Karpas-422 (cell line): ENCODE measurements at regions not wholly inside any gene's neighbourhood (a gene's known extent, or its start where the extent isn't known, plus 50 kb on each side); places are given as distances from the start of the nearest gene placed in this dataset.

Source experiments
- DNase-seq: peaks from one replicate; pipeline ENCODE4 v3.0.0-alpha.2; 2015
- H2AFZ ChIP-seq: fragments of 200-600 bp; sonication (generic); 2 replicates; pipeline ENCODE4 v1.6.1; 2014; ENCODE audit warnings: antibody characterized with exemption, low read length, mixed read lengths
- H3K27ac ChIP-seq: fragments of 200-600 bp; sonication (generic); 2 replicates; pipeline ENCODE4 v1.5.1; 2014; ENCODE audit warnings: mild to moderate bottlenecking, low read length, moderate library complexity
- H3K27me3 ChIP-seq: fragments of 200-600 bp; sonication (generic); 2 replicates; pipeline ENCODE4 v1.6.1; 2014; ENCODE audit warnings: low read length, mixed read lengths
- H3K36me3 ChIP-seq: fragments of 200-600 bp; sonication (generic); 2 replicates; pipeline ENCODE4 v1.6.1; 2014; ENCODE audit warnings: low read length, mixed read lengths; ENCODE audit not compliant: insufficient read depth
- H3K4me1 ChIP-seq: fragments of 200-600 bp; sonication (generic); 2 replicates; pipeline ENCODE4 v1.6.1; 2014; ENCODE audit warnings: mild to moderate bottlenecking, low read length, mixed read lengths
- H3K4me2 ChIP-seq: fragments of 200-600 bp; sonication (generic); 2 replicates; pipeline ENCODE4 v1.6.1; 2014; ENCODE audit warnings: low read length, low read depth, mild to moderate bottlenecking; ENCODE audit not compliant: poor library complexity, severe bottlenecking
- H3K4me3 ChIP-seq: fragments of 200-600 bp; sonication (generic); 2 replicates; pipeline ENCODE4 v1.5.1; 2014; ENCODE audit warnings: mild to moderate bottlenecking, antibody characterized with exemption, low read length, mixed read lengths
- H3K79me2 ChIP-seq: fragments of 200-600 bp; sonication (generic); 2 replicates; pipeline ENCODE4 v1.6.1; 2014; ENCODE audit warnings: mild to moderate bottlenecking, low read length, mixed read lengths
- H3K9ac ChIP-seq: fragments of 200-600 bp; sonication (generic); 2 replicates; pipeline ENCODE4 v1.6.0; 2014; ENCODE audit warnings: low read length
- H3K9me2 ChIP-seq: fragments of 200-600 bp; sonication (generic), shearing (Covaris generic); replicated peaks from 2 replicates; pipeline ENCODE4 v1.6.0; 2014; ENCODE audit warnings: mild to moderate bottlenecking, low read length, moderate library complexity; ENCODE audit not compliant: insufficient read depth
- H3K9me3 ChIP-seq: fragments of 300-700, 200-600 bp; sonication (generic); 2 replicates; pipeline ENCODE4 v1.6.1; 2014; ENCODE audit warnings: low read length, mixed read lengths
- H4K20me1 ChIP-seq: fragments of 200-600 bp; sonication (generic); 2 replicates; pipeline ENCODE4 v1.6.1; 2014; ENCODE audit warnings: mild to moderate bottlenecking, antibody characterized with exemption, low read length, low read depth; ENCODE audit not compliant: insufficient read depth

- no peak overlapping the region for H3K27ac ChIP-seq
- no peaks in the 10 kb centered on the region for H3K4me1 ChIP-seq
- no peaks in the 10 kb centered on the region for H4K20me1 ChIP-seq
- H3K9ac ChIP-seq, result no peak overlapping the region
- no peak overlapping the region for H3K4me3 ChIP-seq
- no peak overlapping the region for H2AFZ ChIP-seq
- no peak overlapping the region for H3K4me2 ChIP-seq
- H3K79me2 ChIP-seq, result no peaks in the 10 kb centered on the region
- H3K9me3 ChIP-seq, result no peaks in the 10 kb centered on the region
- no peak for DNase-seq
- H3K36me3 ChIP-seq, result no peaks in the 10 kb centered on the region
- no peaks in the 10 kb centered on the region; the same call in 1 of the 2 replicates for H3K9me2 ChIP-seq
- H3K27me3 ChIP-seq, result no peaks in the 10 kb centered on the region
Measured at GRCh38 chr13:61144834-61145593, 270.6 kb downstream of the PCDH20 start.

GRCh38 chr13:61144301-61144700 is 271.3 kb downstream of the PCDH20 start:
- no peak overlapping the region for H3K4me2 ChIP-seq
- no peaks in the 10 kb centered on the region for H3K4me1 ChIP-seq
- no peaks in the 10 kb centered on the region for H3K9me2 ChIP-seq
- H3K4me3 ChIP-seq, result no peak overlapping the region
- H3K9me3 ChIP-seq, result no peaks in the 10 kb centered on the region
- no peaks in the 10 kb centered on the region for H4K20me1 ChIP-seq
- no peak overlapping the region for H3K9ac ChIP-seq
- no peak overlapping the region for H2AFZ ChIP-seq
- H3K36me3 ChIP-seq, result no peaks in the 10 kb centered on the region
- no peaks in the 10 kb centered on the region for H3K79me2 ChIP-seq
- H3K27me3 ChIP-seq, result no peaks in the 10 kb centered on the region
- no peak for DNase-seq
- no peak overlapping the region for H3K27ac ChIP-seq

- Histone ChIP-seq H3K9ac (no peak overlapping the region), H3K27ac (no peak overlapping the region), H3K9me2 (no peaks in the 10 kb centered on the region), H2AFZ (no peak overlapping the region), H3K4me1 (no peaks in the 10 kb centered on the region), H3K79me2 (no peaks in the 10 kb centered on the region), H3K9me3 (no peaks in the 10 kb centered on the region), H4K20me1 (no peaks in the 10 kb centered on the region), H3K36me3 (no peaks in the 10 kb centered on the region), H3K4me3 (no peak overlapping the region), H3K4me2 (no peak overlapping the region), H3K27me3 (no peaks in the 10 kb centered on the region)
- no peak for DNase-seq
Measured at GRCh38 chr13:61142506-61142905, 273.1 kb downstream of the PCDH20 start.

- Histone ChIP-seq H3K27ac (no peak overlapping the region), H3K9me3 (no peaks in the 10 kb centered on the region), H2AFZ (no peak overlapping the region), H3K4me3 (no peak overlapping the region), H3K4me2 (no peak overlapping the region), H3K27me3 (no peaks in the 10 kb centered on the region), H3K79me2 (no peaks in the 10 kb centered on the region), H3K36me3 (no peaks in the 10 kb centered on the region), H4K20me1 (no peaks in the 10 kb centered on the region), H3K4me1 (no peaks in the 10 kb centered on the region), H3K9ac (no peak overlapping the region), H3K9me2 (no peaks in the 10 kb centered on the region)
- DNase-seq, result no peak
Measured at GRCh38 chr13:61138857-61139256, 276.8 kb downstream of the PCDH20 start.

- Histone ChIP-seq H3K9ac (no peak overlapping the region), H3K4me1 (no peaks in the 10 kb centered on the region), H3K36me3 (no peaks in the 10 kb centered on the region), H3K79me2 (no peaks in the 10 kb centered on the region), H3K27me3 (no peaks in the 10 kb centered on the region), H3K9me2 (no peaks in the 10 kb centered on the region), H3K9me3 (no peaks in the 10 kb centered on the region), H3K4me3 (no peak overlapping the region), H4K20me1 (no peaks in the 10 kb centered on the region), H2AFZ (no peak overlapping the region), H3K27ac (no peak overlapping the region), H3K4me2 (no peak overlapping the region)
- DNase-seq, result no peak
Measured at GRCh38 chr13:61136515-61136914, 279.1 kb downstream of the PCDH20 start.

- H3K36me3 ChIP-seq, result no peaks in the 10 kb centered on the region
- H3K27me3 ChIP-seq, result no peaks in the 10 kb centered on the region
- H4K20me1 ChIP-seq, result no peaks in the 10 kb centered on the region
- no peaks in the 10 kb centered on the region for H3K9me2 ChIP-seq
- no peak for DNase-seq
- H3K4me2 ChIP-seq, result no peak overlapping the region
- no peak overlapping the region for H3K9ac ChIP-seq
- no peak overlapping the region for H3K27ac ChIP-seq
- H2AFZ ChIP-seq, result no peak overlapping the region
- H3K4me3 ChIP-seq, result no peak overlapping the region
- H3K4me1 ChIP-seq, result no peaks in the 10 kb centered on the region
- H3K9me3 ChIP-seq, result no peaks in the 10 kb centered on the region
- H3K79me2 ChIP-seq, result no peaks in the 10 kb centered on the region
Measured at GRCh38 chr13:61136093-61136492, 279.6 kb downstream of the PCDH20 start.

GRCh38 chr13:61135583-61135982 is 280.1 kb downstream of the PCDH20 start:
- no peaks in the 10 kb centered on the region for H3K4me1 ChIP-seq
- H3K36me3 ChIP-seq, result no peaks in the 10 kb centered on the region
- no peaks in the 10 kb centered on the region for H3K9me3 ChIP-seq
- no peak overlapping the region for H2AFZ ChIP-seq
- no peaks in the 10 kb centered on the region for H3K9me2 ChIP-seq
- H3K27me3 ChIP-seq, result no peaks in the 10 kb centered on the region
- no peak overlapping the region for H3K27ac ChIP-seq
- no peak overlapping the region for H3K4me2 ChIP-seq
- H4K20me1 ChIP-seq, result no peaks in the 10 kb centered on the region
- H3K4me3 ChIP-seq, result no peak overlapping the region
- DNase-seq, result no peak
- no peak overlapping the region for H3K9ac ChIP-seq
- no peaks in the 10 kb centered on the region for H3K79me2 ChIP-seq

GRCh38 chr13:61128850-61129645 is 286.6 kb downstream of the PCDH20 start:
- no peaks in the 10 kb centered on the region for H3K79me2 ChIP-seq
- H3K27ac ChIP-seq, result no peak overlapping the region
- no peaks in the 10 kb centered on the region for H4K20me1 ChIP-seq
- no peaks in the 10 kb centered on the region for H3K9me2 ChIP-seq
- H3K9me3 ChIP-seq, result no peaks in the 10 kb centered on the region
- no peaks in the 10 kb centered on the region for H3K27me3 ChIP-seq
- DNase-seq, result no peak
- H2AFZ ChIP-seq, result no peak overlapping the region
- H3K4me1 ChIP-seq, result no peaks in the 10 kb centered on the region
- H3K36me3 ChIP-seq, result no peaks in the 10 kb centered on the region
- H3K4me3 ChIP-seq, result no peak overlapping the region
- H3K9ac ChIP-seq, result no peak overlapping the region
- H3K4me2 ChIP-seq, result no peak overlapping the region
